K562 (cell line): ENCODE measurements at regions not wholly inside any gene's neighbourhood (a gene's known extent, or its start where the extent isn't known, plus 50 kb on each side); places are given as distances from the start of the nearest gene placed in this dataset.

Experiments used
- ATAC-seq: fragments of 200-7000 bp; cut with Tn5 transposase; 3 replicates; pipeline ENCODE4 v1.9.1; 2020; ENCODE audit warnings: moderate library complexity
- BruUV-seq: library from RNA; stranded (reverse); fragments of 400-500 nt; replicated peaks from 2 replicates; lab custom pipeline; 2021; lab: Mats Ljungman, UMichigan
- CTCF ChIA-PET: fragments of 300-600 bp; formaldehyde crosslinking; extraction: SDS; loops from one replicate; lab custom pipeline; 2021; ENCODE audit warnings: low intra/inter-chr PET ratio; lab: Yijun Ruan, JAX
- POLR2A ChIA-PET: fragments of 300-600, 350-650 bp; sonication (Branson Sonifier 250); formaldehyde crosslinking; extraction: SDS; loops from one replicate; lab custom pipeline; 2021; ENCODE audit warnings: antibody characterized with exemption, inconsistent platforms; lab: Yijun Ruan, JAX
- DNase-seq, 4 experiments: peaks; one replicate each; pipeline versions ENCODE4 v3.0.0 to v3.0.0-alpha.2; 2011 to 2018; ENCODE audit warnings: low spot score in 3 of 4, mixed read lengths in 3 of 4; ENCODE audit errors: extremely low read depth in 1 of 4
- FAIRE-seq: peaks from 2 replicates; lab custom pipeline; 2011; peaks lifted over from hg19 to GRCh38; lab: Jason Lieb, UNC
- H2AFZ ChIP-seq: 2 replicates; pipeline ENCODE4 v1.6.0; 2011; ENCODE audit warnings: low read depth, low read length, control low read depth, inconsistent platforms
- H3K27ac ChIP-seq: fragments of 200-600 bp; 3 replicates; pipeline ENCODE4 v1.8.0; 2011; ENCODE audit warnings: low read depth, mild to moderate bottlenecking, control low read depth, inconsistent platforms, low read length, moderate library complexity, mixed read lengths; ENCODE audit errors: extremely low read depth
- H3K27me3 ChIP-seq, 2 experiments: fragments of 300-600 bp in 1 of 2; 2 replicates in 1 of 2; 3 replicates in 1 of 2; pipeline versions ENCODE4 v1.6.0 to v1.8.0; 2011; ENCODE audit warnings: inconsistent platforms in 2 of 2, low read length in 2 of 2, mild to moderate bottlenecking in 1 of 2, mixed read lengths in 1 of 2, moderate library complexity in 1 of 2; ENCODE audit not compliant: control insufficient read depth in 2 of 2, insufficient read depth in 2 of 2
- H3K36me3 ChIP-seq: fragments of 300-600 bp; 3 replicates; pipeline ENCODE4 v1.8.0; 2011; ENCODE audit warnings: mild to moderate bottlenecking, low read length, inconsistent platforms; ENCODE audit not compliant: control insufficient read depth, insufficient read depth
- H3K4me1 ChIP-seq, 2 experiments: fragments of 200-600 bp in 1 of 2; replicated peaks in 1 of 2; 2 replicates in 1 of 2; 3 replicates in 1 of 2; pipeline versions ENCODE4 v1.5.1 to v1.8.0; 2011; ENCODE audit warnings: inconsistent platforms in 2 of 2, low read length in 2 of 2, mild to moderate bottlenecking in 1 of 2, mixed read lengths in 1 of 2, moderate library complexity in 1 of 2; ENCODE audit not compliant: control insufficient read depth in 2 of 2, insufficient read depth in 2 of 2
- H3K4me2 ChIP-seq: 2 replicates; pipeline ENCODE4 v1.6.1; 2011; ENCODE audit warnings: low read length, control low read depth, inconsistent platforms, mixed read lengths; ENCODE audit not compliant: insufficient read depth
- H3K4me3 ChIP-seq: fragments of 200-600 bp; sonication (generic), shearing (Covaris generic); 2 replicates; pipeline ENCODE4 v1.5.1; 2016; ENCODE audit warnings: control low read depth, inconsistent platforms
- H3K79me2 ChIP-seq: fragments of 200-600 bp; 3 replicates; pipeline ENCODE4 v1.8.0; 2011; ENCODE audit warnings: low read length, inconsistent platforms; ENCODE audit not compliant: control insufficient read depth, insufficient read depth
- H3K9ac ChIP-seq, 2 experiments: 2 replicates each; pipeline versions ENCODE4 v1.6.0 to v1.6.1; 2011; ENCODE audit warnings: low read depth in 2 of 2, low read length in 2 of 2, control low read depth in 1 of 2, inconsistent platforms in 1 of 2, mild to moderate bottlenecking in 1 of 2, mixed read lengths in 1 of 2; ENCODE audit not compliant: insufficient read depth in 1 of 2
- H3K9me1 ChIP-seq: one replicate; pipeline ENCODE4 v1.6.0; 2011; ENCODE audit warnings: inconsistent platforms, mild to moderate bottlenecking, low read length, moderate library complexity; ENCODE audit not compliant: control insufficient read depth, insufficient read depth
- H3K9me3 ChIP-seq: replicated peaks from 2 replicates; pipeline ENCODE4 v1.5.1; 2011; ENCODE audit warnings: low read depth, low read length, inconsistent platforms; ENCODE audit not compliant: control insufficient read depth, insufficient read depth
- H4K20me1 ChIP-seq: replicated peaks from 2 replicates; pipeline ENCODE4 v1.6.1; 2011; ENCODE audit warnings: low read length, inconsistent platforms, mixed read lengths; ENCODE audit not compliant: control insufficient read depth, insufficient read depth
- SMARCE1 ChIP-seq: fragments of 450-650 bp; IDR thresholded peaks from 2 replicates; pipeline ENCODE4 v1.7.1; 2016; ENCODE audit warnings: mild to moderate bottlenecking
- WGBS: fragments of 100-300 bp; shearing (Covaris generic); methylation state at CpG from one replicate; pipeline ENCODE4 v1.1.6; 2016; ENCODE audit warnings: low coverage, mixed read lengths; ENCODE audit not compliant: insufficient coverage; ENCODE audit errors: missing lambda C conversion rate; 5-methylcytosine and 5-hydroxymethylcytosine counted together
- in situ Hi-C: fragments of 300-500 bp; cut with MboI; formaldehyde crosslinking; loops from 4 replicates; pipeline ENCODE4 v1.15.0; 2018; ENCODE audit warnings: inconsistent platforms, mixed read lengths
- intact Hi-C: fragments of 100-400 bp; cut with micrococcal nuclease; formaldehyde crosslinking; loops from 2 replicates; pipeline ENCODE4 v1.14.2; 2022
- TF ChIP-seq, protein P1 (sequence below): sonication (generic); formaldehyde crosslinking; IDR thresholded peaks from 2 replicates; pipeline ENCODE4 v1.8.0; 2022; ENCODE audit warnings: mild to moderate bottlenecking, missing genetic modification reagents
- TF ChIP-seq, protein P2 (sequence below): fragments of 200-800 bp; sonication (Bioruptor generic); IDR thresholded peaks from 2 replicates; pipeline ENCODE4 v1.6.1; 2017; ENCODE audit warnings: missing genetic modification characterization, missing compliant biosample characterization

DNA sequence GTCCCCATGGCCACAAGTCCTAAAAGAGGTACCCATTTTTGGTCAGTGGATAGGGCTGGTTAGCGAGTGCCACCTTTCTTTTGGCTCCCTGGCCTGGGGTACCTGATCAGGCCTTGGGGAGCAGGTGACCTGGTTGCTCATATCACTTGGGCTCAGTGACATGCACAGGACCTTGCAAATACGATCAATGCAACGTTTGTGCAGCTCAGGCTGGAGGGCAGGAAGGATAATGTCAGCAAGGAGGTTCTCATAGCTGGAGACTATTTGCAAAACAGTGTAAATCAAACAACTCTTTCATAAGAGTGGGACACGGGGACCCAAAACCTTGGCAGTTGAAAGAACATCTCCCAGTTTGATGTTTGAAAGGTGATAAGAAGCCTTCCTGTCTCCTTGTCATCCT is 127.4 kb upstream of the CADM1 start:
- ChIA-PET CTCF (no interaction called here), POLR2A (no interaction called here)
- H3K36me3 ChIP-seq, result no peaks in the 10 kb centered on the region
- no peak overlapping the region for H3K27ac ChIP-seq
- H3K79me2 ChIP-seq, result no peaks in the 10 kb centered on the region
- intact Hi-C loops, result no loop called here
- FAIRE-seq (no peak), ATAC-seq (no peak), DNase-seq (no peak)
- no peaks in the 10 kb centered on the region for H4K20me1 ChIP-seq
- H3K9ac ChIP-seq, result no peak overlapping the region
- TF ChIP-seq SMARCE1, result no peak
- TF ChIP-seq, protein P1, sequence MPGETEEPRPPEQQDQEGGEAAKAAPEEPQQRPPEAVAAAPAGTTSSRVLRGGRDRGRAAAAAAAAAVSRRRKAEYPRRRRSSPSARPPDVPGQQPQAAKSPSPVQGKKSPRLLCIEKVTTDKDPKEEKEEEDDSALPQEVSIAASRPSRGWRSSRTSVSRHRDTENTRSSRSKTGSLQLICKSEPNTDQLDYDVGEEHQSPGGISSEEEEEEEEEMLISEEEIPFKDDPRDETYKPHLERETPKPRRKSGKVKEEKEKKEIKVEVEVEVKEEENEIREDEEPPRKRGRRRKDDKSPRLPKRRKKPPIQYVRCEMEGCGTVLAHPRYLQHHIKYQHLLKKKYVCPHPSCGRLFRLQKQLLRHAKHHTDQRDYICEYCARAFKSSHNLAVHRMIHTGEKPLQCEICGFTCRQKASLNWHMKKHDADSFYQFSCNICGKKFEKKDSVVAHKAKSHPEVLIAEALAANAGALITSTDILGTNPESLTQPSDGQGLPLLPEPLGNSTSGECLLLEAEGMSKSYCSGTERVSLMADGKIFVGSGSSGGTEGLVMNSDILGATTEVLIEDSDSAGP, result no peak
- TF ChIP-seq, protein P2, sequence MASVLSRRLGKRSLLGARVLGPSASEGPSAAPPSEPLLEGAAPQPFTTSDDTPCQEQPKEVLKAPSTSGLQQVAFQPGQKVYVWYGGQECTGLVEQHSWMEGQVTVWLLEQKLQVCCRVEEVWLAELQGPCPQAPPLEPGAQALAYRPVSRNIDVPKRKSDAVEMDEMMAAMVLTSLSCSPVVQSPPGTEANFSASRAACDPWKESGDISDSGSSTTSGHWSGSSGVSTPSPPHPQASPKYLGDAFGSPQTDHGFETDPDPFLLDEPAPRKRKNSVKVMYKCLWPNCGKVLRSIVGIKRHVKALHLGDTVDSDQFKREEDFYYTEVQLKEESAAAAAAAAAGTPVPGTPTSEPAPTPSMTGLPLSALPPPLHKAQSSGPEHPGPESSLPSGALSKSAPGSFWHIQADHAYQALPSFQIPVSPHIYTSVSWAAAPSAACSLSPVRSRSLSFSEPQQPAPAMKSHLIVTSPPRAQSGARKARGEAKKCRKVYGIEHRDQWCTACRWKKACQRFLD (CRISPR knock-in tag), result no peak
- H3K9me3 ChIP-seq, result no peaks in the 10 kb centered on the region
- in situ Hi-C loops, result no loop called here
- no TSS peak for BruUV-seq
- H3K4me1 ChIP-seq, result no peaks in the 10 kb centered on the region; a peak in 1 of 5 replicates
- H3K4me3 ChIP-seq, result no peak overlapping the region
- no peaks in the 10 kb centered on the region for H3K9me1 ChIP-seq
- H3K27me3 ChIP-seq, result peaks cover 0 to 6% of the 10 kb centered on the region in 2 experiments; a peak in 1 of 5 replicates
- 4% methylated on average over 4 of the region's 4 CpGs for WGBS
- no peak overlapping the region for H3K4me2 ChIP-seq
- H2AFZ ChIP-seq, result no peak overlapping the region
